H9 (cell line): ENCODE measurements at regions not wholly inside any gene's neighbourhood (a gene's known extent, or its start where the extent isn't known, plus 50 kb on each side); places are given as distances from the start of the nearest gene placed in this dataset.

Experiments
- DNase-seq: peaks from one replicate; pipeline ENCODE4 v3.0.0-alpha.2; 2017
- H2AFZ ChIP-seq: one replicate; pipeline ENCODE4 v1.6.1; 2013; ENCODE audit warnings: mild to moderate bottlenecking, low read length, control low read depth, moderate library complexity
- H2AK5ac ChIP-seq: 2 replicates; pipeline ENCODE4 v1.6.1; 2013; ENCODE audit warnings: low read length, control low read depth, mixed read lengths; ENCODE audit not compliant: insufficient read length
- H2BK120ac ChIP-seq: one replicate; pipeline ENCODE4 v1.6.1; 2013; ENCODE audit warnings: low read depth, mild to moderate bottlenecking, low read length, control low read depth, inconsistent platforms; ENCODE audit not compliant: poor library complexity, severe bottlenecking
- H2BK12ac ChIP-seq: 2 replicates; pipeline ENCODE4 v1.6.1; 2013; ENCODE audit warnings: low read length, control low read depth, mixed read lengths, low read depth; ENCODE audit not compliant: insufficient read length
- H2BK15ac ChIP-seq: 2 replicates; pipeline ENCODE4 v1.6.1; 2013; ENCODE audit warnings: low read depth, low read length, control low read depth
- H2BK20ac ChIP-seq: one replicate; pipeline ENCODE4 v1.6.1; 2013; ENCODE audit warnings: low read depth, mild to moderate bottlenecking, low read length, control low read depth, inconsistent platforms; ENCODE audit not compliant: poor library complexity, severe bottlenecking
- H2BK5ac ChIP-seq: 2 replicates; pipeline ENCODE4 v1.6.1; 2013; ENCODE audit warnings: low read length, control low read depth, mixed read lengths; ENCODE audit not compliant: insufficient read length
- H3K14ac ChIP-seq: 2 replicates; pipeline ENCODE4 v1.6.1; 2013; ENCODE audit warnings: low read length, control low read depth; ENCODE audit not compliant: insufficient read depth
- H3K18ac ChIP-seq: 2 replicates; pipeline ENCODE4 v1.6.1; 2013; ENCODE audit warnings: low read depth, mild to moderate bottlenecking, mixed read lengths, low read length, control low read depth; ENCODE audit not compliant: insufficient read length
- H3K23ac ChIP-seq: 2 replicates; pipeline ENCODE4 v1.6.1; 2013; ENCODE audit warnings: low read length, control low read depth, mixed read lengths, low read depth; ENCODE audit not compliant: insufficient read length
- H3K23me2 ChIP-seq: 2 replicates; pipeline ENCODE4 v1.6.1; 2013; ENCODE audit warnings: low read depth, mild to moderate bottlenecking, mixed read lengths, low read length, control low read depth; ENCODE audit not compliant: insufficient read length, poor library complexity, severe bottlenecking
- H3K27ac ChIP-seq: 2 replicates; pipeline ENCODE4 v1.5.1; 2013; ENCODE audit warnings: low read length, control low read depth, mixed read lengths, low read depth; ENCODE audit not compliant: insufficient read length
- H3K27me3 ChIP-seq: 2 replicates; pipeline ENCODE4 v1.6.1; 2013; ENCODE audit warnings: low read length, control low read depth, inconsistent platforms; ENCODE audit not compliant: insufficient read depth
- H3K4ac ChIP-seq: 2 replicates; pipeline ENCODE4 v1.6.1; 2013; ENCODE audit warnings: low read depth, mild to moderate bottlenecking, control low read depth, inconsistent platforms, low read length, moderate library complexity
- H3K4me1 ChIP-seq: 2 replicates; pipeline ENCODE4 v1.6.1; 2013; ENCODE audit warnings: low read length, control low read depth, inconsistent platforms; ENCODE audit not compliant: insufficient read depth
- H3K4me2 ChIP-seq: 2 replicates; pipeline ENCODE4 v1.6.1; 2013; ENCODE audit warnings: low read length, control low read depth, mixed read lengths; ENCODE audit not compliant: insufficient read length, insufficient read depth
- H3K56ac ChIP-seq: 2 replicates; pipeline ENCODE4 v1.6.1; 2013; ENCODE audit warnings: low read depth, mild to moderate bottlenecking, mixed read lengths, low read length, control low read depth; ENCODE audit not compliant: insufficient read length
- H3K79me1 ChIP-seq: 2 replicates; pipeline ENCODE4 v1.6.1; 2013; ENCODE audit warnings: low read depth, mild to moderate bottlenecking, moderate library complexity, low read length, control low read depth, inconsistent platforms; ENCODE audit not compliant: insufficient read depth, poor library complexity, severe bottlenecking
- H3K79me2 ChIP-seq: 2 replicates; pipeline ENCODE4 v1.6.1; 2013; ENCODE audit warnings: low read length, control low read depth, inconsistent platforms; ENCODE audit not compliant: insufficient read depth
- H3K9ac ChIP-seq: 2 replicates; pipeline ENCODE4 v1.6.1; 2013; ENCODE audit warnings: low read length, control low read depth, mixed read lengths; ENCODE audit not compliant: insufficient read length; ENCODE audit errors: extremely low read depth
- H3K9me3 ChIP-seq: one replicate; pipeline ENCODE4 v1.6.1; 2013; ENCODE audit warnings: low read depth, low read length, inconsistent platforms; ENCODE audit not compliant: control insufficient read depth
- H3T11ph ChIP-seq: one replicate; pipeline ENCODE4 v1.6.1; 2013; ENCODE audit warnings: mild to moderate bottlenecking, low read length, control low read depth, inconsistent platforms
- H4K20me1 ChIP-seq: one replicate; pipeline ENCODE4 v1.6.1; 2013; ENCODE audit not compliant: control insufficient read depth, insufficient read length, insufficient read depth
- H4K5ac ChIP-seq: 2 replicates; pipeline ENCODE4 v1.6.1; 2013; ENCODE audit warnings: low read depth, mild to moderate bottlenecking, mixed read lengths, low read length, control low read depth; ENCODE audit not compliant: insufficient read length
- H4K8ac ChIP-seq: replicated peaks from 2 replicates; pipeline ENCODE4 v1.6.1; 2013; ENCODE audit warnings: low read length, control low read depth, mixed read lengths, low read depth; ENCODE audit not compliant: insufficient read length
- H4K91ac ChIP-seq: 2 replicates; pipeline ENCODE4 v1.6.1; 2013; ENCODE audit warnings: low read depth, mild to moderate bottlenecking, moderate library complexity, mixed read lengths, low read length, control low read depth; ENCODE audit not compliant: insufficient read length
- H3K27ac Mint-ChIP-seq, 3 experiments: 2 replicates in 2 of 3; 3 replicates in 1 of 3; pipeline ENCODE4 v1.8.0; 2020 to 2021; ENCODE audit warnings: mixed read lengths in 3 of 3, mild to moderate bottlenecking in 1 of 3, moderate library complexity in 1 of 3
- H3K27me3 Mint-ChIP-seq: 2 replicates; pipeline ENCODE4 v1.8.0; 2021; ENCODE audit warnings: low read depth, mild to moderate bottlenecking, moderate library complexity, mixed read lengths
- H3K36me3 Mint-ChIP-seq, 3 experiments: 2 replicates in 2 of 3; 3 replicates in 1 of 3; pipeline ENCODE4 v1.8.0; 2020 to 2021; ENCODE audit warnings: low read depth in 3 of 3, mixed read lengths in 3 of 3; ENCODE audit not compliant: insufficient read depth in 1 of 3
- H3K4me1 Mint-ChIP-seq, 2 experiments: 2 replicates each; pipeline ENCODE4 v1.8.0; 2020; ENCODE audit warnings: mixed read lengths in 2 of 2
- H3K4me3 Mint-ChIP-seq, 2 experiments: 2 replicates in 1 of 2; 3 replicates in 1 of 2; pipeline ENCODE4 v1.8.0; 2020 to 2021; ENCODE audit warnings: mild to moderate bottlenecking in 2 of 2, mixed read lengths in 2 of 2, moderate library complexity in 1 of 2
- H3K9me3 Mint-ChIP-seq, 2 experiments: 2 replicates in 1 of 2; 3 replicates in 1 of 2; pipeline ENCODE4 v1.8.0; 2020; ENCODE audit warnings: mild to moderate bottlenecking in 2 of 2, mixed read lengths in 2 of 2, moderate library complexity in 1 of 2
- WGBS: extraction: QIAGEN DNeasy Blood & Tissue Kit; methylation state at CpG from one replicate; pipeline ENCODE4 v1.1.7; 2013; ENCODE audit warnings: missing lambda C conversion rate, low lambda C conversion rate, mixed read lengths; ENCODE audit not compliant: insufficient read length; ENCODE audit errors: extremely low coverage; 5-methylcytosine and 5-hydroxymethylcytosine counted together
- TF ChIP-seq, protein P1 (sequence below): fragments of 200-600 bp; sonication (generic); conservative IDR thresholded peaks from 3 replicates; pipeline ENCODE4 v1.8.0; 2021; ENCODE audit warnings: antibody characterized with exemption, mild to moderate bottlenecking

DNA sequence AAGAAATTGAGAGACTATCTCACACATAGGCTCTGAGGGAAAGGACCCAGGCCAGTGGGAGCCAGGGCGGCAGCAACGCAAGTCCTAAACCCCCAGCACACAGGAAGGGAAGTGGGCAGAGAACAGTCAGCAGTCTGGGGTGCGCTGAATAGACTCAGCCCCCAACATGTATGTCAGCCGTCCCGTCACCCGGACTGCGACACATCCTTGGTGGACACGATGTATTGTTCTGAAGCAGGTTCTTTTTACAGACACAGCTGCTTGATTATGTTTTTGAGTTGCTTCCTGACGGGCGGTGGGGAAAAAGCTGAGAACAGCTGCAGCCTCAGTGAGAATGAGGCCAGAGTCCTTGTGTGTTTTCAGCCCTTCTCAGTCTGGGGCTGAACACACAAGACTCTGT is 64.1 kb upstream of the CXCL14 start:
- H2BK120ac ChIP-seq = no peak overlapping the region
- no peak overlapping the region for H3K23ac ChIP-seq
- H2AK5ac ChIP-seq = no peak overlapping the region
- TF ChIP-seq, protein P1, sequence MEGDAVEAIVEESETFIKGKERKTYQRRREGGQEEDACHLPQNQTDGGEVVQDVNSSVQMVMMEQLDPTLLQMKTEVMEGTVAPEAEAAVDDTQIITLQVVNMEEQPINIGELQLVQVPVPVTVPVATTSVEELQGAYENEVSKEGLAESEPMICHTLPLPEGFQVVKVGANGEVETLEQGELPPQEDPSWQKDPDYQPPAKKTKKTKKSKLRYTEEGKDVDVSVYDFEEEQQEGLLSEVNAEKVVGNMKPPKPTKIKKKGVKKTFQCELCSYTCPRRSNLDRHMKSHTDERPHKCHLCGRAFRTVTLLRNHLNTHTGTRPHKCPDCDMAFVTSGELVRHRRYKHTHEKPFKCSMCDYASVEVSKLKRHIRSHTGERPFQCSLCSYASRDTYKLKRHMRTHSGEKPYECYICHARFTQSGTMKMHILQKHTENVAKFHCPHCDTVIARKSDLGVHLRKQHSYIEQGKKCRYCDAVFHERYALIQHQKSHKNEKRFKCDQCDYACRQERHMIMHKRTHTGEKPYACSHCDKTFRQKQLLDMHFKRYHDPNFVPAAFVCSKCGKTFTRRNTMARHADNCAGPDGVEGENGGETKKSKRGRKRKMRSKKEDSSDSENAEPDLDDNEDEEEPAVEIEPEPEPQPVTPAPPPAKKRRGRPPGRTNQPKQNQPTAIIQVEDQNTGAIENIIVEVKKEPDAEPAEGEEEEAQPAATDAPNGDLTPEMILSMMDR = no peak
- DNase-seq = no peak
- Mint-ChIP-seq H3K27me3 (no peaks in the 10 kb centered on the region; the same call in none of the 2 replicates), H3K36me3 (no peaks in the 10 kb centered on the region), H3K27ac (peak overlapping the region in 1 of 3 experiments; percentile 38; a peak in 1 of 7 replicates), H3K4me3 (no peak overlapping the region), H3K4me1 (peaks cover 3 to 6% of the 10 kb centered on the region in 2 experiments; a peak in 2 of 4 replicates), H3K9me3 (no peaks in the 10 kb centered on the region)
- H2BK5ac ChIP-seq = no peak overlapping the region
- H3T11ph ChIP-seq = no peak overlapping the region
- no peak overlapping the region for H4K8ac ChIP-seq
- no peaks in the 10 kb centered on the region for H3K27me3 ChIP-seq
- H4K20me1 ChIP-seq = no peaks in the 10 kb centered on the region
- H3K56ac ChIP-seq = no peak overlapping the region
- H2AFZ ChIP-seq = no peak overlapping the region
- H3K9me3 ChIP-seq = no peaks in the 10 kb centered on the region
- no peaks in the 10 kb centered on the region for H3K4me1 ChIP-seq
- no peak overlapping the region for H3K4ac ChIP-seq
- no peaks in the 10 kb centered on the region for H3K23me2 ChIP-seq
- H2BK20ac ChIP-seq = no peak overlapping the region
- no peaks in the 10 kb centered on the region for H3K79me1 ChIP-seq
- H3K27ac ChIP-seq = no peak overlapping the region
- WGBS = no CpG with 5 or more reads among the region's 10 CpGs
- H3K14ac ChIP-seq = no peak overlapping the region
- no peak overlapping the region for H3K9ac ChIP-seq
- no peak overlapping the region for H3K4me2 ChIP-seq
- H3K79me2 ChIP-seq = no peaks in the 10 kb centered on the region
- no peak overlapping the region for H2BK12ac ChIP-seq
- no peak overlapping the region for H4K5ac ChIP-seq
- H4K91ac ChIP-seq = no peak overlapping the region
- no peak overlapping the region for H2BK15ac ChIP-seq
- no peak overlapping the region for H3K18ac ChIP-seq
